HAP-1 (cell line): ENCODE measurements at regions not wholly inside any gene's neighbourhood (a gene's known extent, or its start where the extent isn't known, plus 50 kb on each side); places are given as distances from the start of the nearest gene placed in this dataset.

ENCODE experiments used
- DNase-seq, 2 experiments: peaks; one replicate each; pipeline ENCODE4 v3.0.0-alpha.2; 2016 to 2020; ENCODE audit warnings: low spot score in 2 of 2
- H3K27me3 ChIP-seq: fragments of 250-450 bp; sonication (Bioruptor Pico); 2 replicates; pipeline ENCODE4 v1.5.1; 2020; ENCODE audit warnings: low read depth, mild to moderate bottlenecking, moderate library complexity
- H3K36me3 ChIP-seq: fragments of 250-450 bp; sonication (Bioruptor Pico); replicated peaks from 2 replicates; pipeline ENCODE4 v1.5.1; 2020; ENCODE audit warnings: mild to moderate bottlenecking
- H3K4me1 ChIP-seq: fragments of 250-450 bp; sonication (Bioruptor Pico); 2 replicates; pipeline ENCODE4 v1.5.1; 2020; ENCODE audit warnings: mild to moderate bottlenecking
- H3K4me3 ChIP-seq: fragments of 250-450 bp; sonication (Bioruptor Pico); 2 replicates; pipeline ENCODE4 v1.5.1; 2020; ENCODE audit warnings: mild to moderate bottlenecking, moderate library complexity
- H3K9me3 ChIP-seq: fragments of 250-450 bp; sonication (Bioruptor Pico); 2 replicates; pipeline ENCODE4 v1.5.1; 2020; ENCODE audit warnings: mild to moderate bottlenecking, moderate library complexity
- in situ Hi-C: fragments of 300-500 bp; cut with MboI; formaldehyde crosslinking; loops from 3 replicates; pipeline ENCODE4 v1.14.3; 2020; ENCODE audit warnings: low sequenced_read_pairs, inconsistent platforms, mixed read lengths

DNA sequence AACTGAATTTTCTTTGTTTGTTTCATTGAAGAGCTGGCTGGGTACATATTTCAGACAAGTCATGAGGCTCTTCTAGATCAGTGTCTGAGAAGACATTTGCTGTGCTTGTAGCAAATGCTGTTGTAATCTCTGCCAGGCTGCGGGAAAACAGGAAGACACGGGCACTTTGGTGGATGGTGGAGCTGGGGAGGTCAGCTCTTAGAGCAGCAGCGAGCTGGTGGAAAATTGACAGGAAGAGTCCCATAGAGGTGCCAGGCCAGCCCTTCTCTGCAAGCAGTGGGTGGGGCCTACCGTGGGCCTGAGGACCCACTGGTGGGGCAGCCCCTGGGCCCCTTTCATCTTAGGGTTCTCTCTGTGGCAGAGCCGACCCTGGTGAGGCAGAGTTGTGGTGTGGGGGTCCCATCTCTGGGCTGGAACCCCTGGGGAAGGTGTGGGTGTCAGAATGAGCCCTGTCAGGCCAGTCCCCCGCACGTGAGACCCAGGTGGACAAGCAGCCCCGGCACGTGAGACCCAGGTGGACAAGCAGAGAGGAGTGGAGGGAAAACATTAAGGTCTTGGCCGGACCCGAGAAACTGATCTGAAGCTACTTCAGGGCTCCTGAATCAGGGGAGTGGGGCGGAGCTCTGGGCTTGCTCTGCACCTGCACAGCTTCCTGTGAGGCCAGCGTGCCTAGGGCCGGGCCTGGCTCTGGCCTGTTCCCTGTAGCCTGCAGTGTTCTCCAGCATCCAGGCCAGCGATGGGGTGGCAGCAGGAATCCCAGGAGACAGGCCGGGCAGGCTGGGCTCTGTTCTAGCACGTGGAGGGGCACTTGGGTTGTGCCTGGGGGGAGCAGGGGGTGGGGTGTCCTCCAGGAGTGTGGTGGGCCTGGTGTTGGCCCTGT, 273.5 kb upstream of the HDAC4 start:
- H3K4me1 ChIP-seq, result no peaks in the 10 kb centered on the region
- DNase-seq, result no peak
- H3K36me3 ChIP-seq, result no peaks in the 10 kb centered on the region
- in situ Hi-C loops, result no loop called here
- H3K27me3 ChIP-seq, result no peaks in the 10 kb centered on the region
- no peak overlapping the region for H3K4me3 ChIP-seq
- no peaks in the 10 kb centered on the region for H3K9me3 ChIP-seq

DNA sequence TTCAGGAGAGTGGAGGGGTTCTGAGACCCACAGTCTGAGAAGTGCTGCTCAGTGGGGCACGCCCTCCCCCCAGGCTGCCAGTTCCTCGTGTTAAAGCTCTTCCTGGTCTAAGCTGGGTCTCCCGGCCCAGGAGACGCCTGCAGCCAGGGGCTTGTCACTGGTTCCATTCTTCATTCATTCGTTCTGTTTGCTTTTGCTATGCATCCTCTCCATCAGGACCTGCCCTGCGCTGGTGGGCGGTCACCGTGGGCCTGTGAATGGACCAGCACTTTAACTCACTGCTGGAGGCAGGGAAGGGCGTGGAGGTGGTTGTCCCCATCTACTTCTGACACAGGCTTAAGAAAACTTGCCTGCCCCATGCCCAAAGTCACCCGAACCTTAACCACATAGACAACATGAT, 272.8 kb upstream of the HDAC4 start:
- Histone ChIP-seq H3K9me3 (no peaks in the 10 kb centered on the region), H3K4me3 (no peak overlapping the region), H3K27me3 (no peaks in the 10 kb centered on the region), H3K4me1 (no peaks in the 10 kb centered on the region), H3K36me3 (no peaks in the 10 kb centered on the region)
- in situ Hi-C loops, result no loop called here
- no peak for DNase-seq

DNA sequence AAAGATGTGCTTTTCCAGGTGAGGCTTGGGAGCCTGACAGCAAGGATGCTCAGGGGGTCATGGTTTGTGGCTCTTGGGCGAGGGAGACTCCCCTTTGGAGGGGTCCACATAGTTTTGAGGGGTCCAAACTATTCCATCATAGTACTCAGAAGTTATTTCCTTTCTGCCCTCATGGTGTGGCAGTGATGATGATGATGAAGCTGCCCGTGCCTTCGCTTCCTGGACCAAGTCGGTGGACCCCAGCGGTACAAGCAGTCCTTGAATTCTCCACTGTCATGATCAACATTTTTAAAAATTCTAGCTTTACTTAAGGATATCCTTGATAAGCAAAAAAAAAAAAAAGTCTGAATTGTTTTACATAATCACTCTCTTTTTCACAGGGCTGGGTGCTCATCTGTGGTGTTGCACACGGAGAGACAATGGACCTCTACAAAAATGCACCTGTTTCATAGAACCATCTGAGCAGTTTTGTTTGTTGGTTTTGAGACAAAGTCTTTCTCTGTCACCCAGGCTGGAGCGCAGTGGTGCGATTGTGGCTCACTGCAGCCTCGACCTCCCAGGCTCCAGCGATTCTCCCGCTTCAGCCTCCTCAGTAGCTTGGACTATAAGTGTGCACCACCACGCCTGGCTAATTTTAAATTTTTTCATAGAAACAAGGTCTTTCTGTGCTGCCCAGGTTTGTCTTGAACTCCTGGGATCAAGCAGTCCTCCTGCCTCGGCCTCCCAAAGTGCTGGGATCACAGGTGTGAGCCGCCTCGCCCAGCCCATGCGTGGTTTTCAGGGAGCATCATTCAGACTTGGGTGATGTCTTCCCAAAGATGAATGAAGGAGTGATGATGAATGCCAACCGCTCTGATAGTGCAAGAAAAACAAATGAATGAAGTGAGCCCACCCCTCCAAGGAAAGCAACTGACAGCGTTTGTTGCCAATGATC, 271.4 kb upstream of the HDAC4 start:
- Histone ChIP-seq H3K27me3 (no peaks in the 10 kb centered on the region), H3K4me3 (no peak overlapping the region), H3K9me3 (no peaks in the 10 kb centered on the region), H3K36me3 (no peaks in the 10 kb centered on the region), H3K4me1 (no peaks in the 10 kb centered on the region)
- no peak for DNase-seq
- in situ Hi-C loops, result no loop called here

DNA sequence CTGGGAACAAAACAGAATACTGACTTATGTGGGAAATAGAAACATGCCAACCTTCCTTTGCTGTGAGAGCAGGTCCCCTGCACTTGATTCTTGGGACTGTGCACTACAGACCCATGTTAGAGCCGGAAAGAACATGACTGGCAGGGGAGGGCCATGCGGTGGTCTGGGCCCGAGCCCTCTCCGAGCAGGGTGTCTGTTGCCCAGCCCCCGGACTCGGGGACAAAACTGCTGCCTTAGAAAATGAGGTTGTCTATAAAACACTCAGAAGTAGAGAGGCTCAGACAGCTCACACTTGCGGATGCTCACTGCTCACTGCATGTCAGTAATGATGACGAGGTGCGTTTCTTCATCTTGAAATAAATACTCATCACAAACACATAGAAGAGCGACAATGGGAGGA, 270.7 kb upstream of the HDAC4 start:
- H3K4me3 ChIP-seq, result no peak overlapping the region
- no peaks in the 10 kb centered on the region for H3K9me3 ChIP-seq
- H3K27me3 ChIP-seq, result no peaks in the 10 kb centered on the region
- in situ Hi-C loops, result no loop called here
- H3K36me3 ChIP-seq, result no peaks in the 10 kb centered on the region
- no peaks in the 10 kb centered on the region for H3K4me1 ChIP-seq
- DNase-seq, result no peak

DNA sequence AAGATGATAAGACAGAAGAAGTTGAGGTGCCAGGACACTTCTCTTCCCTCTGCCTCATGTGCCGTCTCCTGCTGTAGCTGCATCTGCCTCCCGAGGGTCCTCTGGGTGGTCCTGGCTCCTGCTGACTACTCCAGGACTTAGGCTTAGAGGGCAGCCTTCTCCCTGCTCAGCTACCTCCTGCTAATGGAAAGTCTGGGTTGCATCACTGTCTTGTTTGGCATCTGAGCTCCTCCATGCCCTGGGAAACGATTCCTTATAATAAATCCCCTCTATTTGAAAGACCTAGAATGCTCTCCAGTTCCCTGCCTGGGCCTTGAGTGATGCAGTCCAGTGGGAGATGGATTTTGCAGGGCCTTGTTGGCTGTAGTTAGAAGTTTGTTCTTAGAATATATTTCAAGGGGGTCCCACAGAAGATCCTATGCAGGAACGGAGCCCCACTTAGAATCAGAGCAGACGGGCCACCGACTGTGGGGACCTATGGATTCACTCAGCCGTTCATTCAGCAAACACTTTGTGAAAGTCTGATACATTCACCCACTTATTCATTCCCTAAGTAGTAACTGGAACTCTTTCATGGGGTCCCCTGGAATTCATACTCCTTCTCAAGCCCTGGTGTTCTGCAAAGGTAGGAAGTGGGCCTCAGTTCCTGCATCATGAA, 269.8 kb upstream of the HDAC4 start:
- H3K27me3 ChIP-seq, result no peaks in the 10 kb centered on the region
- H3K4me3 ChIP-seq, result no peak overlapping the region
- H3K4me1 ChIP-seq, result no peaks in the 10 kb centered on the region
- in situ Hi-C loops, result no loop called here
- H3K36me3 ChIP-seq, result no peaks in the 10 kb centered on the region
- no peak for DNase-seq
- H3K9me3 ChIP-seq, result no peaks in the 10 kb centered on the region

DNA sequence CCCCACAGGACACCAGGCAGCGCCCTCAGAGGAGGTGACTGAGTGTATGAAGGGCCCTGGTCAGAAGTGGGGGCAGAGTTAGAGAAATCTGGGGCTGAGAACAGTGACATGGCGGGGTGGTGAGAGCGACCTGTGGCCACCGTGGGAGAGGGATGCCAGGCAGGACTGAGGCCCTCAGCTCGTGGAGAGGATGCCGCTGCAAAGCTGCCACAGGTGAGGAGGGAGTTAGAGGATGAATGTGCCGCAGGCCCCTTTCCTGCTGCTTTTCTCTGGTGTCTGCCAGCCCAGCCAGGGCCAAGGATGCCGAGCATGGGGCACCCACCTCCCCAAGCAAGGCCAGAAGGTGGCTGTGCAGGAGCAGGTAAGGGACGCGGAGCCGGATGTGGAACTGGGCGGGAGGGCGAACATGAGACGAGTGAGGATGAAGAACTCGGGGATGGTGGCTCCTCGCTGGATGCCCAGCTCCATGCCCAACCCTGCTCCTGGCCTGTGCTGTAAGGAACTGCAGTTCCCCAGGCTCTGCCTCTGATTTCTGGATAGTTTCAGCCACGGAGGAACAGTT, 269.2 kb upstream of the HDAC4 start:
- no peaks in the 10 kb centered on the region for H3K36me3 ChIP-seq
- no peak for DNase-seq
- no peaks in the 10 kb centered on the region for H3K9me3 ChIP-seq
- in situ Hi-C loops, result no loop called here
- no peaks in the 10 kb centered on the region for H3K4me1 ChIP-seq
- no peak overlapping the region for H3K4me3 ChIP-seq
- no peaks in the 10 kb centered on the region for H3K27me3 ChIP-seq

DNA sequence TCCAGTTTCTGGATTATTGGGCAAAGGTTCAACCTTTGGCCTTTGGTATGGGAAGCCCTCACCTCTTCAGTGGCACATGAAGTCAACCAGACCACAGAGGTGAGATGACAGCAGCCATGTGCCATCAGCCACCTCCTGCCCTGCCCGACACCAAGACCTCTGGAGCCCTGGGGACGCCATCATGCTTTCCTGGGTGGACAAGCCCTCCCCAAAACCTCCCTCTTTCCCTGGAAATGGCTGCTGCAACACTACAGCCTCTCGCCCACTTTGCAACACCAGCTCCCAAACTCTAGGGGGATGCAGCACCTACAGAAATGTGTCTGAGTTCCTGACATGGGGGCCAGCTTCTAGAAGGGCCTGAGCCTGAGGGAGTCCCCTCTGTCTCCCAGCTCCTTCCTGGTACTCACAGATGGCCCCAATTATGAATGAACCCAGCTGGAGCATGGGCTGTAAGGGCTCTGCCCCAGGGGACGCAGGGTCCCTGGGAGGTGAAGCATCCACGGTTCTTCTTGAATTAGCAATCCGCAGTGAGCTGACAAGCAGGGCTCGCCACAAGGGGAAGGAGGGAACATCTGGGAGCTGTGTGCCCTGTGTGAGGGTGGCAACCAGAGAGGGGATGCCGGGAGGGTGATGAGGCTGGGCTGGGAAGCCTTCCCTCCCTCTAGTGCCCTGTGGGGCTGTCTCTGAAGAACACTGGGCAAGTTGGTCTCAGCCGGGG, 268.5 kb upstream of the HDAC4 start:
- no peaks in the 10 kb centered on the region for H3K4me1 ChIP-seq
- H3K36me3 ChIP-seq, result no peaks in the 10 kb centered on the region
- no peaks in the 10 kb centered on the region for H3K9me3 ChIP-seq
- in situ Hi-C loops, result no loop called here
- no peak for DNase-seq
- H3K4me3 ChIP-seq, result no peak overlapping the region
- H3K27me3 ChIP-seq, result no peaks in the 10 kb centered on the region

DNA sequence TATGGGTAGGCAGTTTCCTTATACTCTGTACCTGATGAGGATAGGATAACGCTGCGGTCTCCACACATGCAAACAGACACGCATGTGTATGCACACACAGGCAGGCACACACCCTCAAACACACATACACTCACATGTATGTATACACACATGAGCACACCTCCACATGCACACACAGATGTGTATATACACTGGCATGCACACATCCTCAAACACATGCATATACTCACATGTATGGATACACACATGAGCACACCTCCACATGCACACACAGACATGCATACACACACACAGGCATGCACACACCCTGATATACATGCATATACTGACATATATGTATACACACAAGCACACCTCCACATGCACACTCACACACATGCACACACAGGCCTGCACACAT, 267.8 kb upstream of the HDAC4 start:
- no peak overlapping the region for H3K4me3 ChIP-seq
- H3K4me1 ChIP-seq, result no peaks in the 10 kb centered on the region
- no peaks in the 10 kb centered on the region for H3K36me3 ChIP-seq
- DNase-seq, result no peak
- H3K9me3 ChIP-seq, result no peaks in the 10 kb centered on the region
- in situ Hi-C loops, result no loop called here
- H3K27me3 ChIP-seq, result no peaks in the 10 kb centered on the region

DNA sequence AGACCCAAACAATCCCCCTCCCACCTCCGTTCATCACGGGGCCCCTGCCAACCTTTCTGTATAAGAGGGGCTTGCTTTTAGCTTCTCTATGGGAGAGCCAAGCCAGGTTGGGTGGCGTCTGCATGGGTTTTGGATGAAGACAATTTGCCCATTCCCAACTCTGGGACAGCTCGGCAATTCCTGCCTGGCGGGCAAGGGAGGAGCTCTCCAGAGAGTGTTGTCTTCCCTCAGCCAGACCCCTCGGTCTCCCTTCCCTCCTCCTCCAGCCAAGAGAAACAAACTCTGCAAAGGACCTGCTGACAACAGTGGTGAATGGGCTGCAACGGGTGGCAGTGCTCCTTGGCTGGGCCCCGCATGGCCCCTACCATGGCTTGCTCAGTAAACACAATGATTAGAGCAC, 267.2 kb upstream of the HDAC4 start:
- in situ Hi-C loops, result no loop called here

DNA sequence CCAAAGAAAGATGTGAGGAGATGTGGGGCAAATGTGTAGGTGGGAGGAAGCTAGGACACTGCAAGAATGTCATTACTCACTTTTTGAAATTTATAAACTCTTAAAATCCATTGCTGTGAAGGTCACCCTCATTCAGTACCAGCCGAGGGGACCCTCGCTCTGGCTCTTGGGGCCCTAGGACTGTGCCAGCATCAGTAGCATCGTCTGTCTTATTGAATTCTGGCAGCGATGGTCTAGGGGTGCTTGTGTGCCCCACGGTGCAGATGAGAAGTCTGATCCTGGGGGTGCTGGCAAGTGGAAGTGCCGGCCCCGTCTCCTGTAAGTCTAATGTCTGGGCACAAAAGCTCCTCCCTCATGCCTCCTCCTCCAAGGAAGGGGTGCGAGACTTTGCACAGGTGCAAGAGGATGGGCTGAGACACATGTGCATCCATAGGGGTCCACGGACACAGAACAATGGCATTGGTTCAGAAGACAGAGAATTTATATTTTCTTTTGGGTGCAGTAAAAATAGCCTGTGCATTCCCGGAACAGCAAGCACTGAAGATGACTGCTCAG, 266.7 kb upstream of the HDAC4 start:
- Histone ChIP-seq H3K4me3 (no peak overlapping the region), H3K27me3 (no peaks in the 10 kb centered on the region), H3K9me3 (no peaks in the 10 kb centered on the region), H3K36me3 (no peaks in the 10 kb centered on the region), H3K4me1 (no peaks in the 10 kb centered on the region)
- in situ Hi-C loops, result no loop called here
- DNase-seq, result no peak

More for the DNA sequence above, 267.2 kb upstream of the HDAC4 start:
- no peaks in the 10 kb centered on the region for H3K9me3 ChIP-seq
- H3K36me3 ChIP-seq, result no peaks in the 10 kb centered on the region
- no peak for DNase-seq
- H3K27me3 ChIP-seq, result no peaks in the 10 kb centered on the region
- H3K4me1 ChIP-seq, result no peaks in the 10 kb centered on the region
- no peak overlapping the region for H3K4me3 ChIP-seq

DNA sequence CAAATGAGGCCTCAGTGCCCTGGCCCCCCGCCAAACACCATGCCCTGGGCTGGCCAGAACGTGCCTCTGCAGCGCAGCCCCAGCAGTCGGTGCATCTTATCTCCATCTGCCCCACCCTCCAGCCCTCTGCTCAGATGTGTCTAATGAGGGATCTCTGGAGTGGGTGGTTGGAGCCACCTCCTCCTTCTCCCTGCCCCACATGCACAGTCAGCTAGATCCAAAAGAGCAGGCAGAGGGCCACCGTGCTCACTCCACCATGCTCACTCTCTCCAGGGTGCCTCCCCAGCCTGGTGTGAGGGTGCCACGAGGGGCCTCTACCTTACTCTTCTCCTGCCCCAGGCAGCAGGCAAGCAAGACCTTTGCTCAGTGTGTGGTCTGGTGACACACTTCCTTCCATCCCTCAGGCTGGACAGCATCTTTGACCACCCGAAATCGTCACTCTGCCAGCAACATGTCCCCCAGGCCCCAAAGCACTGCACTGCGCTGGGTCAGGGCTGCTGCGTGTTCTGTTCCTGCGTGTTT, 266.1 kb upstream of the HDAC4 start:
- Histone ChIP-seq H3K27me3 (no peaks in the 10 kb centered on the region), H3K4me3 (no peak overlapping the region), H3K36me3 (no peaks in the 10 kb centered on the region), H3K4me1 (no peaks in the 10 kb centered on the region), H3K9me3 (no peaks in the 10 kb centered on the region)
- in situ Hi-C loops, result no loop called here
- no peak for DNase-seq

DNA sequence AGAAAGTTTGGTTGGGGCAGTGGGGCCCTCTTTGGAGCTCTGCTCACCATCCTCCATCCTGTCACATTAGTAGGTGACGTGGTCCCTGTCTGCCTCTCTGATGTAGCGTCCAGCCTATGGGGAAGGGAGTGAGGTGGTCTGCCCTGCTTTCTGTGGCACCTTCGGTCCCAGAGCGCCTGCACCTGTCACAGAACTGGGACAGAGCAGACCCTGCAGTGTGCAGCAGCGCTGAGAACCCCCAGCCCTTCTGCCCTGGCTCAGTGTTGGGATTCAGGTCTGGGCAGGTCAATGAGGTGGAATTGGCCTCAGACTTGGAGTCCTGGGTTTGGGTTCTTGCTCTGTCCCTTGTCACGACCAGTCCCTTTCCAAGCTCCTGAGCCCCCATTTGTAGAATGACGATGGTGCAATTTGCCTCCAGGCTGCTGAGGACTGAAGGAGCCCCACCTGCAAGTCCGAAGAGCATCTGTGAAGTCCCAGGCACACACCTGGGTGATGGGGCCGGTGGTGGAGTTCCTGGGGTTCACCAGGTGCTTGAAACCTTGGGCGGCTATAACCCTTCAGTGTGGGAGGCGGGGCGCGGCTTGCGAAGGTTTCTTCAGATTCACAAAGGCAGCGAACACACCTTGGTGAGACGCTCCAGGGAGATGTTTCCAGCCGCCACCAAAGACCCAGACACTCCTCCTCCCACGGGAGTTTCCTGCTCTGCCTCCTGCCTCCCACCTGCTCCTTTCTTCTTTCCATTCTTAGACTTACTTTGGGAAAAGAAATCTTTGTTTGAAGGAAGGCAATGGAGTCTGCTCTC, 265.4 kb upstream of the HDAC4 start:
- H3K4me3 ChIP-seq, result no peak overlapping the region
- DNase-seq, result no peak
- in situ Hi-C loops, result no loop called here
- H3K4me1 ChIP-seq, result no peaks in the 10 kb centered on the region
- no peaks in the 10 kb centered on the region for H3K9me3 ChIP-seq
- no peaks in the 10 kb centered on the region for H3K27me3 ChIP-seq
- H3K36me3 ChIP-seq, result no peaks in the 10 kb centered on the region
